GM12873 (cell line): ENCODE measurements at regions not wholly inside any gene's neighbourhood (a gene's known extent, or its start where the extent isn't known, plus 50 kb on each side); places are given as distances from the start of the nearest gene placed in this dataset.

ENCODE experiments used
- TF ChIP-seq, protein P1 (sequence below): IDR thresholded peaks from 2 replicates; pipeline ENCODE4 v1.5.1; 2012; ENCODE audit warnings: low read depth, mild to moderate bottlenecking, moderate library complexity, low read length, control low read depth; ENCODE audit not compliant: insufficient read depth; ENCODE audit errors: missing control alignments

DNA sequence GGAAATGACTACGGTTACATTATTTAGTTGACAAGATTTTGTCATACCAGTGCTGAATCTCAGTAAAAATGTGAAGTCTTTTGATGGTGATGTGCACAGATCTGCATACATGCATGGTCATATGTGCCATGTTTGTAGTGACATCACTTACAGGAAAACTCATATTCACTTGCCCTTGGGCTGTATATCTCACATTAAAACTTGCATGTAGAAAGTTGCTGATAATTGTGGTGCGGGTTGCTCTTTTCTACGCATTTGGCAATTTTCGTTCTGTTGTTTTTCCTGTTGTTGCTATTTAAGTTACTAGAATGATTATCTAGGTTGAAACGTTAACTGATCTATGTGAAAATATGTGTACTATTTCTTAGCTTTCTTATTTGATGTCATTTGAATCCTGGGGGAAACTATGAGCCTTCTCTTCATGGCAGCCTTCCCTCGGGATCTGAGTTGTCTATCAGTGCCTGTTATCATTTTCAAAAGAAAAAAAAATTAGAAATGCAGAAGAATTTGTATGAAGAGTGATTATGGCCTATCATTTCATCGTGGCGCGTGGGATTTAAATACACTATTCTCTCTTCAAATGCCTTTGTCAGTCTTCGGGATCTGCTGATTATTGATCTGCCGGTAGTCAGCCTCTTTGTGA lies 296.6 kb downstream of the TMX3 start:
- TF ChIP-seq, protein P1, sequence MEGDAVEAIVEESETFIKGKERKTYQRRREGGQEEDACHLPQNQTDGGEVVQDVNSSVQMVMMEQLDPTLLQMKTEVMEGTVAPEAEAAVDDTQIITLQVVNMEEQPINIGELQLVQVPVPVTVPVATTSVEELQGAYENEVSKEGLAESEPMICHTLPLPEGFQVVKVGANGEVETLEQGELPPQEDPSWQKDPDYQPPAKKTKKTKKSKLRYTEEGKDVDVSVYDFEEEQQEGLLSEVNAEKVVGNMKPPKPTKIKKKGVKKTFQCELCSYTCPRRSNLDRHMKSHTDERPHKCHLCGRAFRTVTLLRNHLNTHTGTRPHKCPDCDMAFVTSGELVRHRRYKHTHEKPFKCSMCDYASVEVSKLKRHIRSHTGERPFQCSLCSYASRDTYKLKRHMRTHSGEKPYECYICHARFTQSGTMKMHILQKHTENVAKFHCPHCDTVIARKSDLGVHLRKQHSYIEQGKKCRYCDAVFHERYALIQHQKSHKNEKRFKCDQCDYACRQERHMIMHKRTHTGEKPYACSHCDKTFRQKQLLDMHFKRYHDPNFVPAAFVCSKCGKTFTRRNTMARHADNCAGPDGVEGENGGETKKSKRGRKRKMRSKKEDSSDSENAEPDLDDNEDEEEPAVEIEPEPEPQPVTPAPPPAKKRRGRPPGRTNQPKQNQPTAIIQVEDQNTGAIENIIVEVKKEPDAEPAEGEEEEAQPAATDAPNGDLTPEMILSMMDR, result no peak

DNA sequence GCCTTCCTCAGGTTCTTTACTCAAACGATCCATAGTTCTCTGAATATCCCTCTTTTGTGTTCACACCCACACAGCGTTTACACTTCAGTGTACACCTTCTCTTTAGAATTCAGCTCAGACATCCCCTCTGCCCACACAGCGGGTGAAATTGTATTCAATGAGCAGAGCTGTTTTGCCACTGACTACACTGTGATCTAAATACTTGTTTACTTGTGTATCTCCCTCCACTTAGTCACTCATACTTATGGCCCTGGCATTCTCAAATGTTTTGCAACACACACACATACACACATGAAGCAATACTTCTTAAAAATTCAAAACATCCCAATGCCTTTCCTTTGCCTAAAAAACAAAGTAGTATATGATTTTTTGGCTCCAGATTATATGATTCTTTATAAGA lies 297.1 kb downstream of the TMX3 start:
- TF ChIP-seq, protein P1, result no peak

DNA sequence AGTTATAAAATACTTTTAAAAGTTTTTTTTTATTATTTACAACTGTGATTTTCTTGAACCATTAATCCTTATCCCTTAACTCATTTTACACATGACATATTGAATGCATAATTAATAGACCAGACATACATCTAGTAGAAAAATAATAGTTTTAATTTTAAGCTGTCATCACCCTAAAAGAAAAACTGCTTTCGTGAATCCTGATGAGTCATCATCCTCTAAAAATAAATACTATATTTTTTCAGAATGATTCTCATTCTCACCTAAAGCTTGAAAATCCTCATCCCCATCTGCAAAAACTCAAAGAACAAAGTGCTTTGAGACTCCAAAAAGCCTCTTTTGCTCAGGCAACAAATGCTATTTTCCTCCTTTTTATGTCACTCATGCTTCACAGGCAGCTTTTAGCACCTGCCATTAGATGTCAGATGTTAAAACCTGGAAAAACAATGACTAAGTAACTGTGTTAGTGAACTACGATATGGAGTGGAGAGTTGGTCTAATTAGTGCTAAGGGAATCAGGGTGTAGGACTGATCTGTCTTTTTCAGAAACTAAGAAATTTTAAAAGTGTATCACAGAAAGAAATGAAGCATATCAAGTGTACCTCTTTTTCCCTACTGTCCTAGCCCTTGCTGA lies 297.6 kb downstream of the TMX3 start:
- TF ChIP-seq, protein P1, result no peak

DNA sequence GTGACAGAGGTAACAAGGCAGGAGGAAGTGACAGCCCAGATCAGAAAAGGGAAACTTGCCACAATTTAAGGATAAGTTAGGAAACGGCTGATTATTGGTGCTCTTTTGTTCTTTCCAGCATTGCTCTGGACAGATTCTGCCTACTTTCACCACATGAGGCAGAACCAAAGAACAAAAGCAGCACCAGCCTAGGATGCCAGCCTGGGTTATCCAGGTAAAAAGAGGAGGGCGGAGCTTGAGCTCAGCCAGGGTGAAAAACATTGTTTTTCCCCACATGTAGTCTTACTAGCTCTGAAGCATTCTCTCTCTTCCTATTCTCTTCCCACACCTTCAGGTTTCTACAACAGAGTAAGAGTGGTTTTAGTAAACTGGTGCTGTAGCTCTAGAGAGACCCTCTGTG lies 300.5 kb downstream of the TMX3 start:
- TF ChIP-seq, protein P1, result no peak

DNA sequence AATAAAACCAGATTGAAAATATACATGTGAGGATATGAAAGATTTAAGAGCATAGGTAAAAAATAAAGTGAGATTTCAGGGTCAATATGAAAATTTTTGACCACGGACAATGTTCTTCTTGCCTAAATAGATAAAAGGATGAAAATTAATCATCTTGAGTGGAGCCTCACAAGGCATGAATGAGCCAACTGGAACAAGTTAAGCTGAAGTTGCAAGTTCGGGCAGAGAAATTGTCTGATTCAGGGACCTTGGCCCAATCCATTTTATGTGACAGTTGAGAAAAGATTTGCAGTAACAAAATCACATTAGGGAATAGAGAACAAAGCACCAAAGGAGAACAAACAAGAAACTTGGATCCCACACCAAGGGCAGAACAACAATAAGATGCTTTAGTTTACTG lies 305.3 kb downstream of the TMX3 start:
- TF ChIP-seq, protein P1, result no peak

DNA sequence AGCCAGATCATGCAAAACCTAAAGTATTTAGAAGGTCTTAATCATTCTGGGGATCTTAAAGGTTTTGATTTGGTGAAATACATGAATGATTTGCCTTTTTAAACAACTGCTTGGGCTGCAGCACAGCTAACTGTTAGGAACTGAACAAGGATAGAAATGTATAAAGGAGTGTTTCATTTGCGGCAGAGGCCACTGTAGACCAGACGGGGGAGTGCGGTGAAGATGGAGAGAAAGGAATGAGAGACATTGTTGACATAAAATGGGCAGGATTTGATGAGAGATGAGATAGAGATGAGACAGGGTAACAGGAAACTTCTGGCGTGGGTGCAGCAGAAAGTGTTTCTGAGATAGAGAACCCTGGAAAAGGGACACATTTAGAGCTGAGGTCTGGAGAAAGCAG lies 308.1 kb downstream of the TMX3 start:
- TF ChIP-seq, protein P1, result no peak

DNA sequence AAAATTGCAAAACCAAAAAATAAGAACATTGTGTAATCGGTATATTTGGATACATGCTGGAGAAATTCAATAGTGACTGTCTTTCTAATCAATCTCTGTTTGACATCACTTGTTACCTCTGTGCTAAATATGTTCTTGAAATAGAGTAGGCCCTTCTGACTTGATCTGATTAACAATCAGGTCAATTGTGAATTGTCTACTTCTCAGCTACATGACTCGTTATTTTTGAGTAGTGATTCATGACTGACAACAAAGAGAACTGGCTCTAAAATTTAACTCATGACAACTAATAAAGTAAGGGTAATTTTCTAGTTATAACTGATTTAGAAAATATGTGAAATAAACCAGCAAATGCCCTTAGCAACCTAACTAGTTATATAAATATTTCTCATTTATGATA lies 312.1 kb downstream of the TMX3 start:
- TF ChIP-seq, protein P1, result no peak
